Activated naive CD8-positive, alpha-beta T cell treated with anti-CD3 and anti-CD28 coated beads, Interleukin-2, amount 50 U/mL, for 24 hours (primary cell): ENCODE measurements at regions not wholly inside any gene's neighbourhood (a gene's known extent, or its start where the extent isn't known, plus 50 kb on each side); places are given as distances from the start of the nearest gene placed in this dataset.

Experiments used
- ATAC-seq: fragments of 150-1000 bp; cut with Tn5 transposase; one replicate; pipeline ENCODE4 v1.10.0; 2021
- DNase-seq: peaks from one replicate; pipeline ENCODE4 v3.0.0; 2021
- H3K27ac Mint-ChIP-seq: one replicate; pipeline ENCODE4 v1.8.0; 2021; ENCODE audit warnings: mild to moderate bottlenecking, mixed read lengths
- H3K27me3 Mint-ChIP-seq: one replicate; pipeline ENCODE4 v1.8.0; 2021; ENCODE audit warnings: mixed read lengths
- H3K36me3 Mint-ChIP-seq: one replicate; pipeline ENCODE4 v1.8.0; 2021; ENCODE audit warnings: low read depth, mixed read lengths
- H3K4me1 Mint-ChIP-seq: one replicate; pipeline ENCODE4 v1.8.0; 2021; ENCODE audit warnings: mixed read lengths
- H3K4me3 Mint-ChIP-seq: one replicate; pipeline ENCODE4 v1.8.0; 2021; ENCODE audit warnings: mild to moderate bottlenecking, moderate library complexity, mixed read lengths
- H3K9me3 Mint-ChIP-seq: one replicate; pipeline ENCODE4 v1.8.0; 2021; ENCODE audit warnings: mixed read lengths

DNA sequence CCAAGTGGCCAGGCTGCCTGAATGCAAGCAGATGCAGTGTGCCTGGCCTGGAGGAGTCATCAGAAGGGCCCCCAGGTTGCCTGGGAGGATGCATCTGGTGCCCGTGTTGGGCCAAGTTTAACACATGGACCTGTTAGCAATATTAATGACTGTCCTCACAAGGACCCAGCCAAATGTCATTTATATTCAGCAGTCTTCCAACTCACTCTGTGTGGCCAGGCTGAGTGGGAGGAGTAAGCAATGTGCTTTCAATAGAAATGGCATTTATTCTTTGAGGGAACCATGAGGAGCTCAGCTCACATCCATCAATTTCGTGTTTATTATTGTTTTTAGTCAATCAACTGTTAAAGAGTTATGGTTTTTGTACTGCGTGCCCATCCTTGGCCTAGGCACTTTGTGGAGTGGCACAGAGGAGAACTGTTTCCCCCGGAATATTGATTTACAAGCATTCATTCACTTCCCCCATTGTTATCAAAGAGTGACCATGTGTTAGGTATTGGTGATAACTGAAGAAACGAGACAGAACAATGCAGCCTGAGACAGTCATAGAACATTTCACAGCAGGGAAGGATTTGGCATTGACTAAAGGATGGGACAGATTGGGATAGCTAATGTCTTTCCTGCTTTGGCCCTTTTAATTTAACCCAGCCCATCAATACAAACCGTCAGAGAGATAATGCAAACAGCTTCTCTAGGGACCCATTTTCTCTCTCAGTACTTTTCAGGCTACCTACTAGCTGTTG is 725.2 kb downstream of the TSN start:
- Mint-ChIP-seq H3K4me1 (no peaks in the 10 kb centered on the region), H3K27ac (no peak overlapping the region), H3K4me3 (no peak overlapping the region), H3K27me3 (no peaks in the 10 kb centered on the region), H3K9me3 (peaks cover 8% of the 10 kb centered on the region), H3K36me3 (no peaks in the 10 kb centered on the region)
- no peak for ATAC-seq
- DNase-seq, result no peak

DNA sequence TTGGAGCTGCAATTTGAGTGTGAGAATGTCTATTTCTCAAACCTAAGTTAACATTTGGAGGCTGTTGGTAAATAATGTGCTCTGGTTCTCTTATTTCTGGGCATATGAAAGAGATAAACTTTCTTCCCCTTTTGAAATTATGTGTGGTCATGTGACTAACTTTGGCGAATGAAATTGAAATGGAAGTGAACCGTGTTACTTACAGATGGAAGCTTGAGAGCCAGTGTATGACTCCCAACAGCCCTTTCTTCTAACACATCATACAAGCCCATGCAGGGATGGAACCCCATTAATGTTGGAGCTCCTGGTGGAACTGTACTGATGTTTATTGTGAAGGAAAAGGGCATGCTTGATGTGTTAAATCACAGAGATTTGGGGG is 725.8 kb downstream of the TSN start:
- Mint-ChIP-seq H3K4me3 (no peak overlapping the region), H3K36me3 (no peaks in the 10 kb centered on the region)

DNA sequence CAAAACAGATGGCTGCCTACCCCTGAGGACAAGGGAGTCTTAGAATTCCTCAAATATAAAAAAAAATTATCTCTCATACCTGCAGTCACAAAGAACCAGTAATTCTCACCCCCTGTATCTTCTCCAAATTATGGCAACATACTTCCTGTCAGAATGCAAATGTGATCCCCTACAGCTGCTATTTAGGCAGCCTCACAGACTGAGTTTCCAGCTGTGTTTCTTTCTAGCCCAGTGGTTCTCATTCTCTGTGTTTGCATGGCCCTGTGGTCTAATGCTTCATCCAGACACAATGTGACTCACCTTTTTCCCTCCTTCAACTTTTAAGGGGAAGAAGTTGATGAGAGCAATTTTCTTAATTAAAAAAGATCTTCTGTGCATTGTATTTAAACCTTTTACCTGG is 726.3 kb downstream of the TSN start:
- H3K4me3 Mint-ChIP-seq, result no peak overlapping the region
- H3K36me3 Mint-ChIP-seq, result no peaks in the 10 kb centered on the region
- ATAC-seq (no peak), DNase-seq (no peak)
- no peaks in the 10 kb centered on the region for H3K4me1 Mint-ChIP-seq
- peaks cover 8% of the 10 kb centered on the region for H3K9me3 Mint-ChIP-seq
- H3K27ac Mint-ChIP-seq, result no peak overlapping the region
- H3K27me3 Mint-ChIP-seq, result no peaks in the 10 kb centered on the region

More for the DNA sequence above, 725.8 kb downstream of the TSN start:
- H3K27ac Mint-ChIP-seq, result no peak overlapping the region
- DNase-seq (no peak), ATAC-seq (no peak)
- peaks cover 8% of the 10 kb centered on the region for H3K9me3 Mint-ChIP-seq
- no peaks in the 10 kb centered on the region for H3K27me3 Mint-ChIP-seq
- no peaks in the 10 kb centered on the region for H3K4me1 Mint-ChIP-seq

DNA sequence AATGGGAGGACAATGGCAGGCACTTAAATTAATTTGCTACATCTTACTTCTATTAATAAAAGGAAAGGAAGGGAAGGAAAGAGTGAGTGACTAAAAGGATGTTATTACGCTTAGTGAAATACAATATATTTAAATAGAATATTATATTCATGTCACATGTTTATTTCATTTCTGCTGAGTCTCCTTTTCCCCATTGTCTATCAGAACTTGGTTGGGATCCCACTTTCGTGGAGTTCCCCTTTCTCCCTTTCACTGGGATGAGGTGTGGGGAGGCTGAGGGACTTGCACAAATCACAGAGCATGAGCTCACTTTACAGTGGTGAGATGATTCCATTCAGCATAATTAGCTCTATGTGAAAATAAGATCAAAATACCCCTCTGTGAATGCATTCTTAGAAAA is 730.6 kb downstream of the TSN start:
- no peak for DNase-seq
- Mint-ChIP-seq H3K4me1 (no peaks in the 10 kb centered on the region), H3K27me3 (no peaks in the 10 kb centered on the region), H3K9me3 (no peaks in the 10 kb centered on the region), H3K4me3 (no peak overlapping the region), H3K36me3 (no peaks in the 10 kb centered on the region), H3K27ac (no peak overlapping the region)
- ATAC-seq, result no peak

DNA sequence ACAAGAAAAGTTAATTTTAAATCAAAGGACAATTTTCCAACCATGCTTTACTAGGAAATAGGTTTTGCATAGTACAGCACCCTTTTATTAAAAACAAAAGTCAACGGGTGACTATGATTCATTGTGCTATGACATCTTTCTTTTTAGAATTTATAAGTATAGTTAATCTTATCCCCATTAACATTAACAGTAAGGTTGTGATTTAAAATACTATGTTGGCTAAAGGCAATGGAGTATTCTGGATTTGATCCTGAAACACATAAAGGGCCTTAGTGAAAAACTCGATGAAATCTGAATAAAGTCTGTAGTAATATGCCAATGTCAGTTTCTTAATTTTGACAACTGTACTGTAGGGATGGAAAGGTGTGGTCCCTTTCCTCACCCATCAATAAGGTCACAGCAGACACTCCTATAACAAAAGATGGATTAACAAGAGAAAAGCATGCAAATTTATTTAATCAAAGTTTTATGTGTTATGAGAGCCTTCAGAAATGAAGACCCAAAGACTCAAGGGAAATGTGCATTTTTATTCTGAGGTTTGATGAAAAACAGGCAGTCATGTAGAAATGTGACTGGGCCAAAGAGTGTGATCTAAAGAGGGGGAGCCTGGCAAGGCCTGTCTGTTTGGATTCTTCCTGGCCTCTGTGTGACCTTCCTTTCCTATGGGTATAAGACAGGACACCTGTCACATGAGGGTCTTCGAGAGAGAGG is 731.4 kb downstream of the TSN start:
- H3K4me3 Mint-ChIP-seq, result no peak overlapping the region
- no peaks in the 10 kb centered on the region for H3K9me3 Mint-ChIP-seq
- H3K27me3 Mint-ChIP-seq, result no peaks in the 10 kb centered on the region
- DNase-seq (no peak), ATAC-seq (no peak)
- H3K36me3 Mint-ChIP-seq, result no peaks in the 10 kb centered on the region
- H3K27ac Mint-ChIP-seq, result no peak overlapping the region
- no peaks in the 10 kb centered on the region for H3K4me1 Mint-ChIP-seq

DNA sequence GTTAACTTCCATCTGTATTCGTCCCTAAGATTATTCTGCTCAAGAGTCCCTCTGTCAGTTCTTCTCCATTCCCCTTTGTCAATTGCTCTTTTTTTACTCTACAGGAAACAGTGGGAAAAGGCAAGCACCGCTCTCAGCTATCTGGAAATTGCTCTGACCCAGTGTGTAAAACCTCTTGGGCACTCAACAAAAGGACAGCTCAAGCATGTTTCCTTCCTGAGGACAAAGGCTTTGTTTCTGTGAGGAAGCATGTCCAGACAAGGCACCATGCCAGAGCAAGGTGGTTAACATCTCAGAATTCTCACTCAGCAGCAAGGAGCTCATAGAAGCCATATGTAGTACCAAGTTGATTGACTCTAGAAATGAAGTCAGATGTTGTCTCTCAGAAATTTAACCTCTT is 735.6 kb downstream of the TSN start:
- no peak for DNase-seq
- Mint-ChIP-seq H3K27me3 (no peaks in the 10 kb centered on the region), H3K4me3 (no peak overlapping the region), H3K36me3 (no peaks in the 10 kb centered on the region), H3K4me1 (no peaks in the 10 kb centered on the region), H3K9me3 (no peaks in the 10 kb centered on the region), H3K27ac (no peak overlapping the region)
- ATAC-seq, result no peak

DNA sequence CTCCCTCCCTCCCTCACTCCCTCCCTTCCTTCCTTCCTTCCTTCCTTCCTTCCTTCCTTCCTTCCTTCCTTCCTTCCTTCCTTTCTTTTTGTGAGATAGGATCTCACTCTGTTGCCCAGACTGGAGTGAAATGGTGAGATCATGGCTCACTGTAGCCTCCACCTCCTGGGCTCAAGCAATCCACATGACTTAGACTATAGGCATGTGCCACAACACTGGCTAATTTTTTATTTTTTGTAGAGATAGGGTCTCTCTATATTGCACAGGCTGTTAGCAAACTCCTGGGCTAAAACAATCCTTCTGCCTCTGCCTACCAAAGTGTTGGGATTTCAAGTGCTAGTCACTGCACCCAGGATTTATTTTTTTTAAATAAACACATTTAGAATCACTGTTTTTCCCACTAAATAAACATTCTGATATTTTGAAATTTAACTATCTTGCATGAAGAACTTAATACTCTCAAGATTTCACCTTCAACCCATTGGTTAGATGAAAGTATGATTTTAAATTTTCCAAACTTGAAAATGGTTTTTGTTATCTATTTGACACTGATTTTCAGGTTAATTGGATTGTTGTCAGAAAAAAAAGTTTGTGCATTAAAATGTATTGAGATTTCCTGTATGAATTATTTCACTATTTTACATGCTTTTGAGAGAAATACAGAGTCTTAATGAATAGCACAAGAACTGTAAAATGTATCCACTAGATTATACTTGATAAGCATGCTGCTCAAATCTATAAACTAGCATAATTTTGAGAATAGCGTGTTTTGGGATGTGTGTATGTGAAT is 745.1 kb downstream of the TSN start:
- Mint-ChIP-seq H3K36me3 (no peaks in the 10 kb centered on the region), H3K27ac (no peak overlapping the region), H3K4me3 (no peak overlapping the region), H3K27me3 (no peaks in the 10 kb centered on the region), H3K9me3 (peaks cover 3% of the 10 kb centered on the region), H3K4me1 (no peaks in the 10 kb centered on the region)
- ATAC-seq (no peak), DNase-seq (no peak)

DNA sequence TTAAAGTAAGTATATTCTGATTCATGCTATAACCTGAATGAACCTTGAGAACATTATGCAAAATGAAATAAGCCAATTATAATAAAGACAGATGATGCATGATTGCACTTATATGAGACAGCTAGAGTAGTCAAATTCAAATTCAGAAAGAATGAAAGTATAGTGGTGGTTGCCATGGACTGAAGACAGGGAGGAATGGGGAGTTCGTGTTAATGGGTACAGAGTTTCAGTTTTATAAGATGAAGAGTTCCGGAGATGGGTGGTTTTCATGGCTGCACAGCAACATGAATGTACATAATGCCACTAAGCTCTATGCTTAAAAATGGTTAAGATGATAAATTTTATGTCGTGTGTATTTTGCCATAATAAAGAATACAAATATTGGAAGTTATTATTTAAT is 751.2 kb downstream of the TSN start:
- no peak for ATAC-seq
- no peak overlapping the region for H3K4me3 Mint-ChIP-seq
- H3K4me1 Mint-ChIP-seq, result no peaks in the 10 kb centered on the region
- no peaks in the 10 kb centered on the region for H3K9me3 Mint-ChIP-seq
- no peak for DNase-seq
- no peak overlapping the region for H3K27ac Mint-ChIP-seq
- no peaks in the 10 kb centered on the region for H3K27me3 Mint-ChIP-seq
- no peaks in the 10 kb centered on the region for H3K36me3 Mint-ChIP-seq

DNA sequence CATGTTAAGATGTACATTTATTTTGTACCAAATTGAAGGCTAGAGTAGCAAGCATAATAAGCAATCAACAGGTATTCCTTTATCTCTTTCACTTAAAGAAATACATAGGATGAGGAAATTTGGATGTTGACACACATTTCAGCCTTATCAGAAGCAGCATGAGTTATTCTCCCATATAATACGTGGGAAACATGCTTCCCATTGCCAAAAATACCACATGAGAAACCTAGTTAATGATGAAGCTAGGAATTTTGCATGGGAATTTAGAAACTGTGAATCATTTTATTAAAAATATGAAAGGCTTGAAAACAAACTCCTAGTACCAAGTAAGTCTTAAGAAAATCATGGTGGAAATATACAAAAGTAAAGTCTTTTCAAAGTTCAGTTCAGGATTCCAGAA is 751.8 kb downstream of the TSN start:
- ATAC-seq, result no peak
- H3K36me3 Mint-ChIP-seq, result no peaks in the 10 kb centered on the region
- no peaks in the 10 kb centered on the region for H3K27me3 Mint-ChIP-seq
- H3K9me3 Mint-ChIP-seq, result no peaks in the 10 kb centered on the region
- no peak for DNase-seq
- no peak overlapping the region for H3K4me3 Mint-ChIP-seq
- no peak overlapping the region for H3K27ac Mint-ChIP-seq
- H3K4me1 Mint-ChIP-seq, result no peaks in the 10 kb centered on the region

DNA sequence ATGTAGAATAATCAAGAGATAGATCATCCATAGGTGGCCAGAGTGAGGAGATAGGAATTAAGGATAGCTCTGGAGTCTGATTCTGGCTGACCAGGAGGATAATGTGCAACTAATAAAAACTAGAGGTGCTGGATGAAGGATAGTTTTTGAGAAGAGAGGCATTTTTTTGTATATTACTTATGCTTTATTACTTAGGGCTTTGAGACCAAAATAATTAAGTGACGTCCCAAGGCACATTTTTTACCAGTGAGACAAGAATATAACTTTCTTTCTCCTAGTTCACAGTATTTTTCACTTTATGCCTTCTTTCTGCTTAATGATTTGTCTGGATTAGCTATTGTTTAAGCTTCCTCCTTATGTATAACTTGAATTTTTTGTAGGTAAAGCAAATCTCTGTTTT is 756.6 kb downstream of the TSN start:
- no peak for ATAC-seq
- H3K36me3 Mint-ChIP-seq, result no peaks in the 10 kb centered on the region
- peaks cover 15% of the 10 kb centered on the region for H3K9me3 Mint-ChIP-seq
- no peaks in the 10 kb centered on the region for H3K4me1 Mint-ChIP-seq
- no peak overlapping the region for H3K4me3 Mint-ChIP-seq
- H3K27ac Mint-ChIP-seq, result no peak overlapping the region
- no peaks in the 10 kb centered on the region for H3K27me3 Mint-ChIP-seq
- DNase-seq, result no peak

DNA sequence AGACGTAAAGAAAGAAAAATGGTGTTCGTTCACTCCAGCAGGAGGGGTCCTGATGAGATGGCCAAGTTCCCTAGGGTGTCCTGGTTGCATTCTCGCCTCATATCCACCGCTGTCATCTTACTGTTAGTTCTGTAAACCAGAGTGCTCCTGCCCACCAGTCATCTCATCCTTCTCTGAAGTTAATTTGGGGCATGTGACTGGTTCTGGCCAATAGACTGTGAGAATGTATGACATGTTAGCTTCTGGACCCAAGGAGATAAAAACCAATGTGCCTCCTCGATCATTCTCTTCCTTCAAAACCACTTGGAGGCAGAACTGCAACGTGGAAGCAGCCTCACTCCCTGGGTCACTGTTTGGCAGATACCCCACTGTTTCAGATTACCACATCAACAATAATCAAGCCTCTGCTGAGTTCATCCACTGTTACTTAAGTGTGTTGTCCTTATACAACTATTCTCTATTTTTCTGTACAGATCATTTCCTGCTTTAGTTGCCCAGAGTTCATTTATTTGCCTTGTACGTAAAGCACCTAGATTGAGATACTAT is 759.1 kb downstream of the TSN start:
- no peak for DNase-seq
- H3K9me3 Mint-ChIP-seq, result peaks cover 16% of the 10 kb centered on the region
- ATAC-seq, result no peak
- H3K27me3 Mint-ChIP-seq, result no peaks in the 10 kb centered on the region
- H3K36me3 Mint-ChIP-seq, result no peaks in the 10 kb centered on the region
- no peaks in the 10 kb centered on the region for H3K4me1 Mint-ChIP-seq
- H3K4me3 Mint-ChIP-seq, result no peak overlapping the region
- no peak overlapping the region for H3K27ac Mint-ChIP-seq

DNA sequence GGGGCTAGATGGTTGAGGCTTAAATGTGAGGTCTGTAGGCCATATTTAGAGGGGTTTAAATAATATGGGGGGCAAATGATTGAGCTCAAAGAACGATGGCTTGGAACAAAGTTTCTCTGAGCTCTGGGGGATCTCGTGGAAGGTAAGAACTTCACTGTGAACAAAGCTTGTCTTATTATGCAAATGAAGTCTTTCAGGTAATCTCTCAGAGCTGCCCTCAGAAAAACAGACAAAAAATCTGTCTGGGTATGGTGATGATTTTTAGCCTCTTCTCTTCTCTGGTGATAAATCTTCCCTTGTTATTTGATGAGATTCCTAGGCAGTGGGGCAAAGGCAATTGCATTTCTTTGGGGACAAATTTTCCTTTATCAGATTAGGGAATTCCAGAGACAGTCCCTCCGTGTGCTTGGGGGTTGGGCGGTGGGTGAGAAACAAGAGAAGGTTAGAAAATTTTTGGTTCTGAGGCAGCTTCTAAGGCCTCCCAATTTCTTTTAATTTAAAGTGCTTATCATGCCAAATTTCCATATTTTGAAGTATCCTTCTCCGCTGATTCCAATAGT is 760.4 kb downstream of the TSN start:
- H3K4me3 Mint-ChIP-seq, result no peak overlapping the region
- no peaks in the 10 kb centered on the region for H3K36me3 Mint-ChIP-seq
- H3K27ac Mint-ChIP-seq, result no peak overlapping the region
- no peak for DNase-seq
- H3K9me3 Mint-ChIP-seq, result peaks cover 18% of the 10 kb centered on the region
- ATAC-seq, result no peak
- no peaks in the 10 kb centered on the region for H3K27me3 Mint-ChIP-seq
- H3K4me1 Mint-ChIP-seq, result no peaks in the 10 kb centered on the region

DNA sequence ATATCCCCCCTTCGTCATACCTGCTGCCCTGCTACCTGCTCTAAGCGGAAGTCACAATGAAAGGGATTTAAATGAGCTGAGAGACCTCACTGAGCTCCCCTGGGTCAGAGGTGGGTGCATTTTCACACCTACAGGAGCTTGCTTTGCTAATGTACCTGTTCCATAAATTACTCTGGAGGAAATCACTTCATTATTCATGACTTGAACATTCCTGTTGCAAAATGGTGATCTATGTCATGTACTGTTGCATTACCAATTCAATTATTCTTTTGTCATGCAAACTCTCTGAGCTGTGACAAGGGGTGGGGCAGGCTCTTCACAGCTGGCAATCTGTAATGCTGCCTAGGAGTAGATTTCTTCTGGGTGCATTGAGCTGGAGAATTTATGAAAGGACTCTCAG is 761.3 kb downstream of the TSN start:
- Mint-ChIP-seq H3K4me1 (no peaks in the 10 kb centered on the region), H3K27ac (no peak overlapping the region), H3K36me3 (no peaks in the 10 kb centered on the region), H3K27me3 (no peaks in the 10 kb centered on the region), H3K4me3 (no peak overlapping the region), H3K9me3 (peaks cover 18% of the 10 kb centered on the region)
- ATAC-seq (no peak), DNase-seq (no peak)

DNA sequence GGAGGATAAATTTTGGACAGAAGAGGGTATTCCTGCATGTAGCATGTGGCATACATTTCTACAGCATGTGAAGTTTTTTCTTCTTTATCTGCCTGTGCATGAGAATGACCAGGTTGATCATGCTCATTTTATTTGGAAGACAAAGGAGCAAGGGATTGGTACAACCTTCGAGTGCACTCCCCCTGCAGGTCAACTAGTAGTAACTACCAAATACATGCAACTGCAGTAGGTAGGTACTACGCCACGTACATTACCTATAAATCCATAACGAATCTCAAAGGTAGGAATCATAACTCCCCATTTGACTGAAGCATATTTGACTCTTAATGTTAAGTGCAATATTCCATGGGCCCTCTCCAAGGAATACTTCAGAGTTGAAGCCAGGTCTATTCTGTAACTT is 763.9 kb downstream of the TSN start:
- ATAC-seq (no peak), DNase-seq (no peak)
- Mint-ChIP-seq H3K27me3 (no peaks in the 10 kb centered on the region), H3K4me3 (no peak overlapping the region), H3K9me3 (peaks cover 11% of the 10 kb centered on the region), H3K4me1 (no peaks in the 10 kb centered on the region), H3K27ac (no peak overlapping the region), H3K36me3 (no peaks in the 10 kb centered on the region)
